ENCODE measurements at regions not wholly inside any gene's neighbourhood (a gene's known extent, or its start where the extent isn't known, plus 50 kb on each side); places are given as distances from the start of the nearest gene placed in this dataset.

DNA sequence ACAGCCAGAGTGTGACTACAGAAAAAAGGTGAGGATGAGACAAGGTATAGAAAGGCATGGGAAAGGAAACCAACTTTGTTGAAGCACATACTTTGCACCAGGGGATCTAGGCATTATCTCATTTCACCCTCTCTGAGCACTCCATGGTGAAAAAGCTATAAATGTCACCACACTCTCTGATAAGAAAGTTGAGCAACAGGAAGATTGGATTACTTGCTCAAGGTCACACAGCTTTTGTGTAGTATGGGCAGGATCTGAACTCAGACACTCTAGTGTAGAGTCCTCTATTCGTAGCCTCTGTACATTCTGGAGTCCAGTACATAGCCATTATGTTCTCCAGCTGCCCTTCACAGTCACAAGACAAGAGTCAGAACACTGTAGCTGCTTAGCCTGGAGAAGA lies 163.4 kb upstream of the SEMA6D start:
- DNase-seq = no peak

GRCh38 chr15:47561102-47561501 lies 156.2 kb upstream of the SEMA6D start:
- no peak for DNase-seq

DNA sequence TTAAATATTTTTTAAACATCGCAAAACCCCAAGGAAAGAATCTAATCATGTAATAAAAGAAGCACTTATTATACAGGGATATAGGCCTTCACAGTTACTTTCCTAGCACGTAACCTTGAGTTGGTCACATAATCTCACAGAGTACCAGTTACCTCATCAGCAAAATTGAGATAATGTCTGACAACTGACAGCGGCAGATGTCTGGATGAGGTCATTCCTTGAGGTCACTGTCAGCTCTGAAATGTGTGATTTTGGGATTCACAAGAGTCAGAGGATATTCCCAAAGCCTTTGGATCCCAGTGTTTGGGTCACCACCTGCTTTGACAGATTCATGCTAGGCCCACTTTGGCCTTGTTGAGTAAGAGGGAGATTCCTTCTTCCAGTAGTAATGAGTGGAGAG lies 151.4 kb upstream of the SEMA6D start:
- DNase-seq = no peak

- DNase-seq = no peak
Observed at GRCh38 chr15:47566610-47567009, 150.7 kb upstream of the SEMA6D start.

- DNase-seq = no peak
Observed at GRCh38 chr15:47568030-47568429, 149.3 kb upstream of the SEMA6D start.

- no peak for DNase-seq
Observed at GRCh38 chr15:47570044-47570443, 147.3 kb upstream of the SEMA6D start.

- no peak for DNase-seq
Observed at GRCh38 chr15:47570451-47570850, 146.9 kb upstream of the SEMA6D start.

- no peak for DNase-seq
Observed at GRCh38 chr15:47570881-47571640, 146.2 kb upstream of the SEMA6D start.

DNA sequence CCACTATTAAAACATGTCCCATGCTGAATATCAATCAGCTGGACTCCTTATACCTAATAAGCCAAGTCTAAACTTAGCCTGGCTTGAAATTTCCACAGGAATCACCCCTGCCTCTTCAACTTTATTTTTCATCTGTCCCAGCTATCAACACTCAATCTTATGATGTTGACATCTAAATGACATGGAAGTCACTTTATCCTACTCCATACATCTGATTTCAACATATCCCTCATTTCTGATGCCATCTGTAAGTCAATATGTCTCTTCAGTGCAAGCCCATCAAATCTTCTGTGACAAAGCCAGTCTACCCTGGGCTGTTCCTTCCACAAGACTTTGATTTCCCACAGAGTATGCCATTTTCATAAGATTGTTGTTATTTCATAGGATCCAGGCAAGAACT lies 143.6 kb upstream of the SEMA6D start:
- no peak for DNase-seq

DNA sequence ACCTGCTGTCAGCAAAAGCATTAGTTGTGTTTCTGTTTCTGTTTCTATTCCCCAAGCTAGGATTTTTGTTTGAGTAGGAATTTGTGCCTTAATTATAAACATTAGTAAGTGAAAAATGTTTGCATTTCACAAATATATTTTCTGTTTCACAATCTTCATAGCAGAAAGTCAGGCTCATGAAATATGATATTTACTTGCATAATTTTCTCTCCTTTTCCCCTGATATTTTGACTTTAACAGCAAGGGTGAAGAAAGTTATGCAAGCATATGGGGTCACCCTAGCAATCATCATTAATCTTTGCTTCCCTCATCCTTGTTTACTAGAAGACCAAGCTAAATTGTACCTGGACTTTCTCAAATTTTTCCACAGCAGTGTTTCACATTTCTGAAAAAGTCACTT lies 140.3 kb upstream of the SEMA6D start:
- DNase-seq = no peak

DNA sequence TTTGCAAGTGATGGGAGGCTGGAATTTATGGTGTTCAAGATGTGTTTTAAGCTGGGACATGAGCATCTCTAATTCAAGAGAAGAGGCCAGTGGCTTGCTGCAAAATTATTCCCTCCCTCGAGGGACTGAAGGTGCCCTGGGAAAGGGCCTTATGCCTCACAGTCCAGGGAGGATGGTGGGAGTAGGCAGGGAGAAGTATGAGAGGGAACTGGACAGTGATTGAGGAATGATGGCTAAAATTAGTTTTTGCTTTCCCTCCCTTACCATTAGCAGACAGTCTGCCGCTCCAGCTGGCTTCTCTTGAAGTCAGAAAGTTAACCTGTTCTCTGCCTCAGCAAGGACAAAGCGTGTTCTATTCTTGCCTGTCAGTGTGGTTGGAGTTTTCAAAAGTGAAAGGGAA lies 139.8 kb upstream of the SEMA6D start:
- no peak for DNase-seq

DNA sequence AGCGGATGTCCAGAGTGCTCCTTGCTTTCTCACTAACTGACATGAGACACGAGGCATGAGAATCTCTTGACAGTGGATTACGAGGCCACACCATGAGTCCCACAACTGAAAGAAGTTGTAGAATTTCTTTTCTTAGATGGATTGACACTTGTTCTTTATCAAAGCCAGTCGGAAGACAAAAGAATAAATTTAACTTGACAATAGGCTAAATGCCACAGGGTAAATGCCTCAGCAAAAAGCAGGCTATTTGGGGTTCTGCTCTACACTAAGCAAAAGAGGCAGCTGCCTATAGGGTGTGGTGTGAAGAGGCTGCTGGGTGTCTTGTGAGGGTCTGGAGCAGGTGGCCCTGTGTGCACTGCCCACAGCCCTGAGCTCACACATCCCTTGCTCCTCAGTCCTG lies 135.1 kb upstream of the SEMA6D start:
- DNase-seq = no peak

- DNase-seq = no peak
Observed at GRCh38 chr15:47584316-47584715, 133.0 kb upstream of the SEMA6D start.

GRCh38 chr15:47586653-47587224 lies 130.6 kb upstream of the SEMA6D start:
- no peak for DNase-seq

DNA sequence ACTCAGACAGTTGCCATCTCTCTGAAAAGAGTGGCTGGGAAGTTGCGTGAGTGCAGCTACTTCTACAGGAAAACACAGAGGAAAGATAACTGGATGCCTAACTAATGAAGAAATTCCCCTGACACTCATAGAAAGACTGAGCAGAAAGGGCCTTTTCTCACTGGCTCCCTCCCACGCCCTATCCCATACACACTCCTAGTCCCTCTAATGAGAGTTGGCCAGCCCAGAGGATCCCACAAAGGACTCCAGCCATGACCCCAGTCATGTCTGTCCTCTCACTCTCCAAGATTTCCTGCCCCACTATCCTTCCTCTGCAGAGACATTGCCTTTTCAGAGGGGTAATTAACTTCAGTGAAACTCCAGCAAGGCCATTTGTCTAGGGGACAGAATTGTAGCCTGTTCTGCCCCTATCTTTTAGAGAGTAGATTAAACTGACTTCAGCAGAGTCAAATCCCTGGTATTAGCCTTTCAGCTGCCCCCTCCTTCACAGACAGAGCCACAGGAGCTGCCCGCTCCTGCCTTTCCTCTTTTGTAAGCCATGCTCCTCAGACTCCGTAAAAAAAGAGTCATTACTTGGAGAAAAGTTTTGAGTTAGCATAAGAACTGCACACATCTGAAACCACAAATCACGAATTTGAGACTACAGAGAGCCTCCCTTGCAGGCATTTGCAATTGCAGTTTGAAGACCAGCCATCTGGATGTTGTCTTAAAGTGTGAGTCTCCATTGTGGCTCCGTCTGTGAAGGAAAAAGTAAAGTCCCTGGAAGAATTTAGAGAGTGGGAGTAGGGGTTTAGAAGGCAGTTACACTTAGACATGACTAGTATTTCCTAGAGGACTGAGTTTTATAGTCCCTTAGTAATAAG lies 129.1 kb upstream of the SEMA6D start:
- no peak for DNase-seq

DNA sequence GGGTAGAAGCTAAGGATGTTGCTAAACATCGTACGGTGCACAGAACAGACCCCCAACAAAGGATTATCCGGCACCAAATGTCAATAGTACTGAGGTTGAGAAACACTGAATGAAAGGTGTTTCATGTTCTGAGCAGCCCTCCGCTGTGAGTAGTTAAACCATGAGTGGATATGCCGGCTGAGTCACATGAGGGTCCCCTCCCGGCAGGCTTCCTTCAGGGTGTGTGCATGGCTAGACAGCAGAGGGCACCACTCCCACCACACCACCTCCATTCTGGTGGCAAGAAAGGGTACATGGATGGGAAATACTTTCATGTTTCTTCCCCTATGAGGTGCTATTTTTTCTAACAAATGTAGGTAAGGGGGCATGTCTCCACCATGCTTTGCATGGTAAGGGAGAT lies 128.3 kb upstream of the SEMA6D start:
- no peak for DNase-seq

DNA sequence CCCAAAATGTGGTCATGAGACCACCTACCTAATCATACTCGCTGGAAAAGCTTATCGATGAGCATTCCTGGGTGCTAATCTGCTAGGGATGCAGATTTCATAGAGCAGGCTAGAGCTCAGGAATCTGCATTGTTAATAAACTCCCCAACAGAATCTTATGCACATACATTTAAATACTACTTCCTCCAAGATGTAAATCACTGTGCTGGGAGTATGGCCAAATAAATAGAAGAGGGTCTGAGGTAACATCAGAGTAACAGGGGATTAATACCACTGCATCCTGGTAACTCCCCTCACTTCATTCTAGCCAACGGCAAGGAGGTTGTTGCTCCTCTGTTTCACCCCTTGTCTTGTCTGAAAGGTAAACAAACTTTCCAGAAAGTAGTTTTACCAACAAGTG lies 118.3 kb upstream of the SEMA6D start:
- DNase-seq = no peak

DNA sequence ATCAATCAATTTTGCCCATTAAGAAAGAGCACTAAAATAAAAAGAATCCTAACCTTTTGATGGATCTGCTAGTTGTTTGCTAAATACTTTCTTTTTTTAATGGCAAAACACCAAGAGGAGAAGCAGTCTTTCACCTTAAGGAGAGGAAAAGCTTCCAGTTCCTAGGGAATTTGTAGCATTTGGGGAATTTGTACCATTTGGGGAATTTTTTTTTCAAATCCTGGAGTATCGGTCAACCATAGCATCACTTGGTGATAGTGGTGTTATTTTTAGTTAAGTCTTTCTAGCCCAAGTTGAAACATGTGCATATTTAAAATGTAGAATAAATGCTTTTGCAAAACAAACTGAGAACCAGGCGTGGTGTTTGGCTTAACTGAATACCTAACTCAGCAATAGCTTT lies 117.5 kb upstream of the SEMA6D start:
- DNase-seq = no peak

DNA sequence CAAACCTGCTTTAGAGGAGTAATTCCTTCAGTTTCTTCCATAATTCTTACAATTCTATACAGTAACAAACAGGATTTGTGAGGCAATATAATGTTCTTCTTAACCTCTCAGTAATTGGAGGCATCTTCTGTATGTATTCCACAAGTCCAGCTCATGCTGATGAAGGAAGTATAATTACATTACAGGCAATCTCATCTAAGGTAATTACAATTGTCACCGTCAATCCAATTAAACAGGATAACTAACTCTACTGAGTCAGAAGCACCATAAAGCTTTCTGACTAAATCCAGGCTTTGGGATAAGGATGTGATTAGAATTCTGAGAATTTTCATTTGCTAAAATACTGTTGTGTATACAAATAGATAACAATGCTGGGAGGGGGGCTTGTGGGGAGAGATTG lies 115.2 kb upstream of the SEMA6D start:
- DNase-seq = no peak

DNA sequence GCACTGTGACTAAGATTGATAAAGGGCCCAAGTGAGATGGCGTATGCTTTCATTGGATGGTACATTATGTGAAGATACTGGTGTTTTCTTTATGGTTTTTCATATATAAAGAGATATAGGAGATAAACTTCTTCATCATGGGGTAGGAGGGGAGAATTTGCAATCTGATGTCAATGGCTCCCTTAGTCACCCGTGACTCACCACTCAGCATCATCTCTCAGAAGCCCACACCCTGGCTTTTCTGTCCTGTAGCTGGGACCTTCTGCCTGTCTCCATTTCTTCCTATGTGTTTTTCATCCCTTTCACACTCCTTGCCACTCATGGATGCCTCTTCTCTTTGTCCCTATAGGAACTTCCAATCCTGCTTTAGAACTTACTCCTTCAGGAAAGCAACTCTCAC lies 114.3 kb upstream of the SEMA6D start:
- DNase-seq = no peak

DNA sequence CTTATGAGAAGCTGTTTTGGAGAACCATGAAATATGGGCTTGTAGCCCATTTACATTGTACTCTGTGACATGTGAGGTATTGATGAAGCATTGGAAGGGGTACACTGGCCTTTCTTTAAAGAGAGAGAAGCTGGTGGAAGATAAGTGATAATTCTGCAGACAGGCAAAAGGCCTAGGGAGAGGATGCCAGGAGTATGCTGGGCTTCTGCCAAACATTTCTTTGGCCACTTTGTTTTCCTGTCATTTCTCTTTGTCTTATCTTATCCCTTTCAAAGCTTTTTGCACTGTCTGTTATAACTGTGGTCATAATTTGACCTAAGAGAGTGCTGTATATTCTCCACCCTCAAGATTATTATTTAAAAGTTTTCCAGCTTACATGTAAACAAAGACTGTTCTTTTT lies 109.6 kb upstream of the SEMA6D start:
- no peak for DNase-seq

GRCh38 chr15:47609693-47610092 lies 107.6 kb upstream of the SEMA6D start:
- no peak for DNase-seq

DNA sequence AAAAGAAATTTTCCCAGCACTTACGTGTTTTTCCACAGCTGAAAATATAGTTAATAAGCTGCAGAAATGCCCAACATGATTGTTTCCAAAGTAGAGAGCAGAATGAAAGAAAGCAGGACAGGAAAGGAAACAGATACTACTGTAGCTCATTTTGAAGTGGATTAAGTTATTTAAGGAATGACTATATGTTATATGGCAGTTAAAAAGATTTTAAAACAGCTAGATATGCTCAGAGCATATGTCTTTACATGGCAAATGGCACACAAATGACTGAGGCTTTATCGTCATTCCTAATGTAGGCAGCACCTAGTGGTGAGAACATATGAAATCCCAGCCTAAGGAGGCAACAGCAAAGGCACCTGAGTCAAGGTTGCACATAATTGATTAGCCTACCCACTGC lies 106.6 kb upstream of the SEMA6D start:
- DNase-seq = no peak
